K562 (cell line): ENCODE measurements at regions not wholly inside any gene's neighbourhood (a gene's known extent, or its start where the extent isn't known, plus 50 kb on each side); places are given as distances from the start of the nearest gene placed in this dataset.

Source experiments
- BRCA1 ChIP-seq, 2 experiments: fragments of 450-650 bp in 1 of 2; sonication (generic) in 1 of 2; formaldehyde crosslinking in 1 of 2; IDR thresholded peaks; 2 replicates each; pipeline versions ENCODE4 v1.5.0 to v1.6.1; 2017 to 2020; ENCODE audit warnings: mild to moderate bottlenecking in 1 of 2, missing genetic modification reagents in 1 of 2
- ETV5 ChIP-seq: sonication (generic); formaldehyde crosslinking; IDR thresholded peaks from 2 replicates; pipeline ENCODE4 v1.4.0; 2020; ENCODE audit warnings: low read depth, mild to moderate bottlenecking, missing genetic modification reagents
- GATAD2A ChIP-seq: fragments of 450-650 bp; IDR thresholded peaks from 2 replicates; pipeline ENCODE4 v1.6.1; 2017
- NBN ChIP-seq: fragments of 450-650 bp; IDR thresholded peaks from 2 replicates; pipeline ENCODE4 v1.6.1; 2016; ENCODE audit warnings: low read depth, mild to moderate bottlenecking
- NR2C1 ChIP-seq, 2 experiments: fragments of 450-650 bp; IDR thresholded peaks; 2 replicates each; pipeline ENCODE4 v1.6.1; 2017; ENCODE audit warnings: mild to moderate bottlenecking in 2 of 2, antibody characterized with exemption in 1 of 2, inconsistent platforms in 1 of 2, missing compliant biosample characterization in 1 of 2, missing genetic modification characterization in 1 of 2
- PHB2 ChIP-seq: fragments of 450-650 bp; IDR thresholded peaks from 2 replicates; pipeline ENCODE4 v1.6.1; 2017; ENCODE audit warnings: low read depth
- PML ChIP-seq: IDR thresholded peaks from 2 replicates; pipeline ENCODE4 v1.6.1; 2012; ENCODE audit warnings: low read length, inconsistent platforms
- PPARD ChIP-seq: fragments of 250-450 bp; sonication (Bioruptor Pico); IDR thresholded peaks from 2 replicates; pipeline ENCODE4 v1.8.0; 2022; ENCODE audit warnings: inconsistent platforms, mild to moderate bottlenecking, moderate library complexity
- SRF ChIP-seq, 2 experiments: fragments of 250-450, 450-650 bp in 1 of 2; sonication (Bioruptor Pico) in 1 of 2; sonication (generic) in 1 of 2; formaldehyde crosslinking; IDR thresholded peaks; 2 replicates each; pipeline versions ENCODE4 v1.5.0 to v1.5.1; 2020 to 2022; ENCODE audit warnings: mild to moderate bottlenecking in 1 of 2, missing genetic modification reagents in 1 of 2
- TOE1 ChIP-seq, 2 experiments: fragments of 450-650 bp in 1 of 2; sonication (generic) in 1 of 2; formaldehyde crosslinking in 1 of 2; IDR thresholded peaks; 2 replicates each; pipeline versions ENCODE4 v1.7.1 to v1.8.0; 2016 to 2022; ENCODE audit warnings: borderline replicate concordance in 2 of 2, mild to moderate bottlenecking in 2 of 2, antibody characterized with exemption in 1 of 2, inconsistent platforms in 1 of 2, low read depth in 1 of 2, missing genetic modification reagents in 1 of 2, moderate library complexity in 1 of 2
- ZFP36 ChIP-seq: fragments of 150-350 bp; IDR thresholded peaks from 2 replicates; pipeline ENCODE4 v1.6.1; 2018; ENCODE audit warnings: low read length, low read depth; ENCODE audit not compliant: partially characterized antibody

- TF ChIP-seq NBN: no peak
- TF ChIP-seq PHB2: no peak
- TF ChIP-seq GATAD2A: no peak
- no peak for TF ChIP-seq NR2C1 (IDR thresholded peaks at IDR 0.05)
- TF ChIP-seq NR2C1 (tag; IDR thresholded peaks at IDR 0.05): no peak
- no peak for TF ChIP-seq ETV5 (CRISPR knock-in tag)
- no peak for TF ChIP-seq TOE1 (IDR thresholded peaks at IDR 0.05; ENCODE audit: borderline replicate concordance)
- no peak for TF ChIP-seq TOE1 (CRISPR knock-in tag; IDR thresholded peaks at IDR 0.05; ENCODE audit: borderline replicate concordance, low read depth)
- no peak for TF ChIP-seq BRCA1 (IDR thresholded peaks at IDR 0.05)
- TF ChIP-seq BRCA1 (CRISPR knock-in tag; IDR thresholded peaks at IDR 0.05): no peak
- no peak for TF ChIP-seq ZFP36
- no peak for TF ChIP-seq PPARD
- no peak for TF ChIP-seq PML
- no peak for TF ChIP-seq SRF (CRISPR knock-in tag; IDR thresholded peaks at IDR 0.05)
These were observed 163.2 kb downstream of the DYRK2 start (continued) for GRCh38 chr12:67811437-67812361.
